GM18858 (cell line): ENCODE measurements at regions not wholly inside any gene's neighbourhood (a gene's known extent, or its start where the extent isn't known, plus 50 kb on each side); places are given as distances from the start of the nearest gene placed in this dataset.
A peak's percentile ranks its signal among the peaks of the same experiment; 100 is the strongest.

Source experiments
- ATAC-seq: cut with Tn5 transposase; IDR thresholded peaks from one replicate; pipeline ENCODE4 v1.9.1; 2021; ENCODE audit not compliant: unreplicated experiment

DNA sequence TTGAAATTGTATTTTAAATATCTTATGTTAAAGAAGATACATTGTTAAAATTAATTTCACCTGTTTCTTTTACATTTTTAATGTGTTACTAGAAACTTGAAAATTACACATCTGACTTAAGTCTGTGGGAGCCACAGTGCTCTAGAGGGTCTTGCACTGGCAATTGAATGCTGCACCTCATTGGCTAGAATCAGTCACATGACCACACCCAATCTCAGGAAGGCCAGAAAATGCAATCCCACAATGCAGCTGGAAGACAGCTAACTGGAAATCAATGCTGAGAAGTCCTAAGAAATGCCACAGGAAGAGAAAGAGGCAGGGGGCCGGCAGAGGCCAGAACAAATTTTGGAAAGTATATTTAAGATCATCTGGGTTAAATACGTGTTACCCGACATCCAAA is 189.2 kb upstream of the POU3F3 start:
- no peak for ATAC-seq

DNA sequence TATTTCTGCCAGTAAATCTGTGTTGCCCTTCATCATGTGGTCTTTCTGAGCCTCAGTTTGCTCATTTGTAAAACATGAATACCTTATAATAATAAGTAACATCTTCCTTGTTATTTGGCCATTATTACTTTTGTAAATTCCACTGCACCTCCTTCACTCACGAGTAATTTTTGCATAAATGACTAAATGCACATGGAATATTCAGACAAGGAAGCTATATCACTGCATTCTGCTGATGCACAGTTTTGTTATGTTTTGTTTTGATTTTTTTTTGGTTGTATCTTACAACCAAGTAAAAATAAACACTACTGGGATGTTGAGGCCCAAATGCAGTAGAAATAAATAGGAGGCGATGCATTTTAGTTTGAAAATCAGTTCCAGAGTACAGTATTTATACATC is 185.3 kb upstream of the POU3F3 start:
- ATAC-seq: no peak

DNA sequence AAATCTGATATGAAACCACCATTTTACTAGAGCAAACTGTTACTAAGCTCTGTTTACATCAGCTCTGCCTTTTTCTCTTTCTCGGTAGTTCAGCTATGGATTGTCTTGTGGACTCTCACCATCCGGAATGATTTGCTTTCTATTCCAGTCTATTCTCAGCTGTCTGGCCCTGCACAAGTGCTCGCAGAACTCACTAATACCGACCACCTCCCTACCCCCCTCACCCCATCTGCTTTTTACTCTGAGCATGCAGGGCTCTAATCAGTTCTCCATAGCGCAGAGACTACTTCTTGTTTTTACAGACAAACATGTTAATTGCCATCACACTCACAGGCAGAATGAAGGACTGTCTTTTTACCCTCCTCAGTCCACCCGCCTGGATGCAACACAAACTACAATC is 180.7 kb upstream of the POU3F3 start:
- ATAC-seq: no peak

DNA sequence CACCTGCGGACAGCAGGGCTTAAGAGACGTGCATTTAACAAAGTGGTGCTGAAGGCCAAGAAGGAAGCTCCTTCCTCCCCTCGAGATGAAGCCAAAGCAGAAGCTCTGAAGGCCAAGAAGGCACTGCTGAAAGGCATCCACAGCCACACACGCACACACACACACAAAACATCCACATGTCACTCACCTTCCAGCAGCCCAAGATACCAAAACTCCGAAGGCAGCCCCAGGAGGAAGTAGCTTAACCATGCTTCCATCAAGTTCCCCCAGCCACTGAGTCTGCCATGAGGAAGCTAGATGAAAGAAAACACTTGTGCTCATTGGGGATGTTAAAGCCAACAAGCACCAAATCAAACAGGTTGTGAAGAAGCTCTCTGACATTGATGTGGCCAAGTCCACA is 175.7 kb upstream of the POU3F3 start:
- ATAC-seq: no peak

DNA sequence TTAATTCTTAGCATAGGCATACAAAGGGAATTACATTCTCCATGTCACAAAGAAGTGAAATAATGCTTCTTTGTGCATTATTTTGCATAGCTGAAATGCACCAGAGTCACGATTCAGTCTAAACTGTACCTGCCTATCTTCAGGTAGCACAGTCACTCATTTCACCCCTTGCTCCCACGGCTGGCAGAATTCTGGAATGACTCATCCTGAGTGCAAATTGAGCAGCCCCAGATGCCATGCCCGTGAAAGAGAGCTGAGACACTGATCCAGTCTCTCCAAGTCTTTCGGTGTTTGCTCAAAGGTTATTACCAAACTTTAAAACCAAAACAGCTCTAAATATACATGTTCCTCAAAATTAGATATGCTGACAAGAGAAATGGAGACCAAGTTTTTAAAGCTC is 168.3 kb upstream of the POU3F3 start:
- ATAC-seq: no peak

DNA sequence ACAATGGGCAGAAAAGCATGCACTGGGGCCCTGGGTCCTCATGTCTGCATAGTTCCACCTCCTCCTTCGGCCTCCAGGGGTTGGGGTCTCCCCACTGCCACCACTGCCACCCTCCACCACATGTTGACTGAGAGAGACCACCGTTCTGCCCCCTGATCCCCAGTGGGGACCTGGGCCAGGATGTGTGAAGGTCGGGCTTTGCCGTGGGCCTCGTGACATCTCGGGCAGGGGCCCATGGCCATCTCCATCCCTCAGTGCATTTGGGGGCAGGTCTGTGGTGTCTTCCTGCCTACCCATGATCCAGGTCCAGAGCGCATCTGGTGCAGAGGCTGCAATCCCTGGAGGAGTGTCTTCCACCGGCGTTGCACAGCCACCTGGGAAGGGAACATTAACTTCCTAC is 166.8 kb upstream of the POU3F3 start:
- no peak for ATAC-seq

DNA sequence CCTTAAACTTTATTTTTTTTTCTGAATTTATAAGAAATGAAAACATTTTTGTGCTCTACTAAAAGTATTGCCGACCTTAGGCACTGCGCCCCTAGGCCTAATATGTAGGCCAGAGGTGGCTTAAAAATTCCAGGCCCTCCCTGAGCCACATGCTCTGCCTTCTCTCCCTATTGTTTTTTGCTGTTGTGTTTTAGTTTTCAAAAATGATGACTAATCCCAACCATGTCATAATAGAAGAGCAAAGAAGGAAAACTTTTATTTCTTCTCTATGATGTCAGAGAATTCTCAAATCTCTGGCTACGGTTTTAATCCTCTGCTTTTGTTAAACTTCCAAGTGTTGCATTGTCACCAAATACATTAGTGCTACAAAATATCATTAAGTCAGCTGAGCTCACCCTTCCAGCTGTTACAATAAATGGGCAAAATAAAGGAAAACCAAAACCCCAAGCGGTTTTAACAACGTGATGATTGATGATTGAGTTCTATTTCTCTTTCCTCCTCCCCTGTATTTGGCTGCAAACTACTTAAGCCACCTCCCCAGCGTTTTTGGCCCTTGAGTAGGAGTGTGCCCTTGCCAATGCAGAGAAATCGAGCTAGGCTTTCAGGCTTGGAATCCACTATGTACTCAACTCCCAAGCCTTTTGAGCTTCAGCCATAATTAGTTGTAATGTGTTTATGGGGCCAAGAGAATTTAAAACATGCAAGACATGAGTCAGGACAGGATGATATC is 163.5 kb upstream of the POU3F3 start:
- ATAC-seq: no peak

DNA sequence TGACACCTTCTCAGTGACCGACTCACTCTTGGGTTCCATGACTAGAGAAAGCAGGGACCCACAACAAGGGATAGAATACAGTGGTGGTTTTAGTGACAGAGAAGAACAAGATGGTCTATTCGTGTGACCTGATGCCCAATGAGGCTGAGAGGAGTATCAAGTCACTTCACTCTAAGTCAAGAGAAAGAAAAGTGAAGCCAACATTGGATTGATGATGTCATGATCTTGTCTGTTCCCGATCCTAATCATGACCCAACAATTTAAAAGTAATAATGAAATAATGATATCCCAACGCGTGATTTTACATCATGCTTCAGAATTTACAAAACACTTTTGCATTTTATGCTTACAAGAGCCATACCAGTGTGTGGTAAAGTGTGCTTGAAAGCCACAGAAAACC is 155.6 kb upstream of the POU3F3 start:
- no peak for ATAC-seq

DNA sequence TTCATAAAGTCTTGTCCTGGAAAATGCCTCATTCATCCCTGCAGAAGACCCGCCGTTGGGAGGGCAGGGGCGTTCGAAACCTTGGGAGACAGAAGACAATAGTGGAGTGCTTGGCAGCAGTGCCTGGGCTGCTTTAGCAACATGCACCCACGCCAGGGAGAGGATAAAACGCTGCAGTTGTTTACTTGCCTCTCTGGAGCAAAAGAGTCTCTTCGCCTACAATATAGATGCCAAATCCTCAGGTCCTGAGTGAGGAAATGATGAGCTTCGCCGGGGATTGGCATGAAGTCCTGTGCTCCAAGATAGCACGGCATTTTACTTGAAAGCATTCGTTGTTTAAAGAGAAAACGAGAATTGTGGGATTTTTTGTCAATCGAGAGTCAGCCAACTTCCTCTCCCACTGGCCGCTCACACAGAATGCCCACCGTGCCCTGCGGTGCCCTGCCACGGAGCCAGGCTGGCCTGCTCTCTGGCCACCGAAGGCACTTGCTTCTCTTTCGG is 152.5 kb upstream of the POU3F3 start:
- no peak for ATAC-seq

DNA sequence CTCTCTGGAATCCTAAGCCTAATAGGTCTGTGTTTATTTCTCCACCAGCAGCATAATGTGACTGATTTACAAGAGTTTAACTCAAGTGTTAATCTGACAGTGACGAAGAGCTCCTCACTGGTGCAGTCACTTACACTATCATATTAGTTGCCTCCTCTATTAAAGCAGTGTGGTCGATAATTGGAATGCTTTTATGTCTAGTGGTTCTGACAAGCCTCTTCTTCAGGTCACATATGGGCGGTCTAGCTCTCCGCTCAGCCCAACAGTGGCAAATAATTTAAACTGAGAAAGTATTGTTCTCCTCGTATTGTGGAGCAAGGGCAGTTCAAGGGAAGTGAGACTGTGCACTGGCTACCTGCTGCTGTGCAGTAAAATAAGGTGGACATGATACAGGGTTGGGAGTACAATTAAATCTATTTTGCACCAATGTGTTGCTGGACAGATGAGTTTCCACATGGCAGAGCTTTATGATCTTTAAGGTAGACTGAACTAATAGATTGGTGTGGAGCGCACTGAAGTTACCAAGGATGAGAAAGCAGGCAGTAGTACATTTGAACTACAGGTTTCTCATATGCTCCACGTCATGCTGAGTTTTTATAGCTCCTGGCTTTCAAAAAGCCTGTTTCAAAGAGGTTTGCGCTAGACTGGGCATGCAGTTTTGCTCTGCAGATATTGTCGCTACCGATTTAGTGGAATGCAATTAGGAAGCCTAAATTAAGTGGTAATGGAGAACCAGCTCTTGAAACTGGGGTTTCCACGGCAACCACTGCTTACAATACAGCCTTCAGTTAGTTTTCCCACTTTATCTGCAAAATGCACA is 151.7 kb upstream of the POU3F3 start:
- ATAC-seq: no peak

DNA sequence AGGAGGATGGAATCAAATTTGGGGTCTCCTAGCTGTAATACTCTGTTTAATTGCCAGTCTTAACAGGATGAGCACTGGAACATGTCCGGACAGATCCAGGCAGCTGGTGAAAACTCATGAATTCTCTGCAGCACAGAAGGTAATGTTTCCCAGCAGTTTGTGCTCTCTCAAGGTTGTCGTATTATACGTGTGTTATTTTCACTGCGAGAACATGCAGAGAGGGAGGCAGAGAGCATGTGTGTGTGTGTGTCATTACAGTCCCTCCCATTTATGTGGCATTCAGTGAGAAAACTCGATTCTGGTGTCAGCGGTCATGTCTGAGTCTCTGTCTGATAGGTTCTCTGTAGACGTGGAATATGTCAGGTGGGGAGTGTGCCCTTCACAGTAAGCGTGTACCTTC is 150.2 kb upstream of the POU3F3 start:
- ATAC-seq: no peak

DNA sequence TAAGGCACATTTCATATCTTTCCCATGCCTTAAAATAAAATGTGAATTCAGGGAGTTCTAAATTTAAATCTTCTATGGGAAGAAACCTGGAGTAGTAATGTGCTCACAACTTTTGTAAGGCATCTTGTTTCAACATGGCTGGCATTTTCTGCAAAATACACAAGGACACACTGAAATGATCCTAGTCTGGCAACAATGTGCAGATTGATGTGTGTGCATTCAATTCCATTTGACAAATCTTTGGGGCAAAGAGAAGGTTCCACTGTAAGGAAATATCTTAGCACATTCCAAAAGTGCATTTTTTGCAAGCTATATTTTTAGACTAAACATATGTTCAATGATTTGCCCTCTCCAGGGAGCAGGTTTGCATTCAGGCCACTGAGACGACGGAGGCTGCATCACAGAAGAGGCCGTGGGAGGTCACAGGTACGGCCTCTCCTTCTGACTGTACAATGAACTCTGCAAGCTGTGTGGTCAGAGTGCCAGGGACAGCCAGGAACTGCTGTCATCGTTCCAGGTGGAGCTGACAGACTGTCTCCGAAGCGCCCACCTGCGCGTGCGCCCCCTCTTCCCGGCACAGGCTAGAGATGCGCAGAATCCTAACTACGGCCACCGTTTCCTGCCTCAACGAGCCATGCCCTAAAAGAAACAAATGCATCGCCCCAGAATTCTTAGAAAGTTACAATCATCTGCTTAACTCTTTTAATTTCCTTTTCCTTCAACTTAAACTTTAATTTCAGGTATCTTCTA is 149.2 kb upstream of the POU3F3 start:
- no peak for ATAC-seq

DNA sequence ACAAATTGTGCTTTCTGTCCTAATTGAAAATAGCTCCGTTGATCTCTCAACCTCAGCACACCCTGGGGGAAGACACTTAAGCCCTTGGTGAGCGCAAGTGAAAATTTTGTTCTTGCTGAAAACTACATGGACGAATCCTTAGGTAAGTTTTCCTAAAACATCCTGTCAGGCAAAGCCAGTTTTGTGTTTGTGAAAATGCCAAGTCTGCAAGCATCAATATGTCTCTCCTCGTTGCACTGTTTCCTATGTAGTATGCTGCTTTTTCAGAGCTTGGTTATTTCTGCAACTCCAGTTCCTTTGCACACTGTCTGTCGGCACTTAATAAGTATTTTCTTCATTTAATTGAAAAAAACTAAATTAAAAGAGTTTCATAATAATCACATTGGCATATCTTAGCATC is 146.9 kb upstream of the POU3F3 start:
- ATAC-seq: no peak

DNA sequence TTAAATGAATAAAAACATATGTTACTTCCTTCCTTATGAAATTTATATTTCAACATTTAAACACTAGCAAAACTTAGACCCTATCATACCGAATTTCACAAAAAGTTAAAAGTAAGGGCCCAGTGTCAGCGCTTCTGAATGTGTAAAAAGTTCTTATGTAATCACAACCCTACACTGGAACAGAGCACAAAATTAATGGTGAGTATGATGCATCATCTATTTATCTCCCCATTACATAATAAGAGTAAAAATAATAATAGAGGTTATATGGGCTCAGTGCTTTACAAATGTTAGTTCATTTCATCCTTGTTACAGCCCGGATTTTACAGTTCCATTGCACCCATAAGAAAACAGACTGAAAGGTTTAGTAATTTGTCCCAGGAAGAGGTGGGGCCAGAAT is 144.9 kb upstream of the POU3F3 start:
- no peak for ATAC-seq

DNA sequence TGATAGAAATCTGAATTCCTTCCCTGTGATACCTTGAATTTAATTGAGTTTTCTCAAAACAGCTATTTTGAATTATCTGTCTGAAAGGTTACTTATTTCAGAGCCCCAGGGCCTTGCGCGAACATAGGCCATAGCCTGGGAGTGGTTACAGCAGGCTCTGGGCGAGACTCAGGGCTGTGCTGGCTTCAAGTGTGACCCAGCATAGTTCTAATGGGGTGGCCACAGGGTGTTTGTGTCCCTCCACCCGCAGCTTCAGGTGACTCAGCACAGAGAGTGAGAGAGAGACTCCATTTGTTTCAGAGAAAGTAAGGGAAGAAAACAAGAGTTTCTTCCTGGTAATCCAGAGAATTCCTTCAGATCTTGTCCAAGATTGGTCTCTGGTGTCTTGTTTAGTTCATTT is 137.9 kb upstream of the POU3F3 start:
- no peak for ATAC-seq

DNA sequence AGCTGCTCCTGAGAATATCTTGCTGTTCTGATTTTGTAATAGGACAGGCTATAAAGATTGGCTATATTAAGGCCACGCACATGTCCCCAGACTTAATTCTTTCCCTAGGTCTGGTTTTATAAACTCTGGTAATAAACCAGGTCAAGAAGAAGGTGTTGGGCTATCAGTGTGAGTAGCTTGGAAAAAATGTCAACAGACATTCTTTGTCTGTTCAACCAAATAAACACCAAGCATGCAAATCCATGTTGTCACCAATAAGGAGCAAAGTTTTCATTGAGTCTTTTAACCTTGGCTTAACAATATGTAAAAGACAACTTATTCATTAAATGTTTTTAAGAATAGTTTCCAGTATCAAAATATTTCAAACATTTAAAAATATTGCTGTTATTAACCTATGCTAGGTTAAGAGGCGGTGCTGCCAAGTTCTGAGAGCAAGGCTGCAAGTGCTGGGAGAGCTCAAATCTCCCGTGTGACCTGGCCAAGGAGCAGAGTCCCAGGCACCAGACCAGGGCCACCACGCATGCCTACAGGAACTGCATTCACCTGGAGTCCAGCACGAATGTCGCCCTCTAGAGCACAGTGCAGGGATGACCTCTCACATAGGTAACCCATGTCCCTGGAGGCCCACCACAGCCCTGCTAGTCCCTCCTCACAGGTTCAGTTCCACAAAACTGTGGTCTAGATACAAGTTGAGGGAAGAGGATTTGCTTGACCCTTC is 120.5 kb upstream of the POU3F3 start:
- ATAC-seq: peak; percentile 82

DNA sequence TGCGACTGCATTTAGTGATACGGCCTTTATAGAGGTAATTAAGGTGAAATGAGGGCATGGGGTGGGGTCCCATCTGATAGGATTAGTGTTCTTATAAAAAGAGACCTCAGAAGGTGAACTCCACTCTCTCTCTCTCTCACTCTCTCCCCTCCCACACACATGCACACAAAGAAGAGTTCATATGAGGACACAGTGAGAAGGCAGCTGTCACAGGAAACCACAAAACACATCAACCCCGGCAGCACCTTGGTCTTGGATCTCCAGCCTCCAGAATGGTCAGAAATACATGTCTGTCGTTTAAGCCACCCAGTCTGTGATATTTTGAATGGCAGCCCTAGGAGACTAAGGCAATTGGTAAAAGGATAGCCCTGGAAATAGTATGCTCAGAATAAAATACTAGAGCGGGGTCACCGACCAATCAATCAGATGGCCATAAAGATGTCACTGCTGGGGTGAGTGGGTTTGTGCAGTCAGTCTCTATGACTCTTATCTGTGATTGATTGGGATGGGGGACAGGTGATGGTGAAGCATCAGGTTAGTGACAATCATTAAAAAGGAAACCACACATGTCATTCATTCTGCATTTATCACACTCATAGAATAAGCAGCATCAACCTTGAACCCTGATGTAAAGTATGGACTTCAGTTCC is 118.9 kb upstream of the POU3F3 start:
- peak; percentile 60 for ATAC-seq

DNA sequence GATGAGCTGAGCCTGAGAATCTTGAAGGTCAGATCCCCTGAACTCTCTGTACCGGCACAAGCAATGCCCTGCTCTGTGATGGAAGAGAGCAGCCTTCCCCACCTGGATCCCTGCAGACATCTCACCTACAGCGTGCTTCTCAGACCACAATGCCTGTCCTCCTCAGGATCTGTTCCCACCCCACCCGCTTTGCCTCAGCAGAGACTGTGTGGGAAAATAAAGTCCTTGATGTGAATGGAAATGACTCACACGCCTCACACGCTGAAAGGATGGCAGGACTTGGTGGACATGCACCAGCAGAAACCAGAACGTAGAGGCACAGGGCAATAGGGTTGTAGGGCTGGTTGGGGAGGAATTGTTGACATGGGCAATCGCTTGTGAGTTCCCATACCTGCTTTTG is 117.9 kb upstream of the POU3F3 start:
- no peak for ATAC-seq

DNA sequence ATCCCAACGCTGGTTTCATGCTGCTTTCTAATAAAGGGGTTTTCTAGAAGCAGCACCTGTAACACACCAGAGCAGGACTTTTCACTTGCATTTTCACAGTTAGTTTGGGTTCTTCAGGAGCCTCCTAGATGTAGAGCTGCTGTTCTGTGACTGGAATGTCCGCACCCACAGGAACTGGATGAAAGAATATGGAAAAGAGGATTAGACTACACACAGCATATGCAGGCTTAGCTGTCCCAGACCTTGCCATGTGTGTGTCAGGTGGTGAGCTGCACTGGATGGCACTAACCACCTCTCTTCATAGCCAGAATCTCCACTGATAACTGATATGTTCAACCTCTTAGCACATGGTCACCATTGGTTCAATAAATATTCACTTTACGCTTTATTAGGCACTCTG is 112.1 kb upstream of the POU3F3 start:
- no peak for ATAC-seq

DNA sequence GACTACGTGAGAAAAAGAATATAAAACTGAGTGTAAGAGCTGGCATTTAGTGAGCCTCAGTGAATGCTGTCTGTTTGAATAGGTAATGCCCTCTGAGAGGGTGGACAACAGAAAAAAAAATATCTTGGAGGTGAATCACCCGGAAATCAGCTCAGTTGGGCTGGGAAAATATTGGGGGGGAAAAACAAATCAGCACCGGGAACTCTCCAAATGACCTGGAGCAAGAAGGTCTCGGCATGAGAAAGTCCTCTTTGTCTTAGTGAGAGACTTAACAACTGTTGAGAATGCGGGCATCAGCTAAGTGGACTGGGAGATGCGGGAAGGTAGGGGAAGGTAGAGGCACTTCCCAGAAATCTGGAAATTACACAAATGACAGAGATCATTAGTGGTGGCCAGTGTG is 109.4 kb upstream of the POU3F3 start:
- no peak for ATAC-seq

DNA sequence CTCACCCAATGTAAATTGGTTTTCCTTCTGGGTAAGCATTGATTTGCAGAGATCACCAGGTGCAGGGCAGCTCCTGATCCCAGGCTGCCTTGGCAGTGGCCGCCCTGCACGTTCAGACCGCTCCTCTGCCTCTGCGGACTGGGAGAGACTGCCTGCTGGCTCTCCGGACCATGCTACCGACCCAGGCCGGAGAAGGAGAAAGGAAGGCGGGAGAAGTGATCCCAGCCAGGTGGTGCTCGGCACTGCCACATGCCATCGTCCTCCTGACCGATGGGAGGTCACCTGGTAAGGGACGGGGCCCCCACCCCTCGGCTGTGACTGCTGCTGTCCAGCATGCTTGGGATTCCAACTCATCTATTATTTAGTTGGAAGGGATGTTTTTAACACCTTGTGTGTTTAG is 108.1 kb upstream of the POU3F3 start:
- no peak for ATAC-seq
